AG09309 (cell line): ENCODE measurements at regions not wholly inside any gene's neighbourhood (a gene's known extent, or its start where the extent isn't known, plus 50 kb on each side); places are given as distances from the start of the nearest gene placed in this dataset.

ENCODE experiments used
- DNase-seq: peaks from one replicate; pipeline ENCODE4 v3.0.0-alpha.2; 2010; ENCODE audit warnings: low read depth
- H3K4me3 ChIP-seq: 2 replicates; pipeline ENCODE4 v1.5.1; 2011; ENCODE audit warnings: mild to moderate bottlenecking, low read depth, low read length, moderate library complexity; ENCODE audit not compliant: control insufficient read depth
- TF ChIP-seq, protein P1 (sequence below): IDR thresholded peaks from 2 replicates; pipeline ENCODE4 v1.5.1; 2011; ENCODE audit warnings: mild to moderate bottlenecking, low read depth, low read length, inconsistent platforms; ENCODE audit not compliant: insufficient read depth, control insufficient read depth; ENCODE audit errors: missing control alignments

DNA sequence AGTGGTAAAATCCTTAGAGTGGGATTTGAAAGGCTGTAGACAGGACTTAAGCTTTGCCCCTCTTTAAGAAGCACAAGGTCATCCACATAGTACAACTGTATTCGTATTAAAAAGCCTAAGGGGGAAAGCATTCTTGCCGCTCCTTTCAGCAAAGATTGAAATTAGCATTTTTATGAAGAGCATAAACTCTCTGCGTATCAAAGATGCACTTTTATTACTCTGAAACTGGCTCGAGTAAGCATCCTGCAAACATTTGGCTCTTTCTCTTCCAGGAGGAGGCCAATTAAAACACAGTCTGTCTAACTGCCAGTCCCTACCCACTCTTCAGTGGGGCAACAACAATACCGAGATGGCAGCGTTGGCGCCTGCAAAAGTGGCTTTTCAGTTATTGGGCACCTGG, 192.5 kb upstream of the TPRG1 start:
- TF ChIP-seq, protein P1, sequence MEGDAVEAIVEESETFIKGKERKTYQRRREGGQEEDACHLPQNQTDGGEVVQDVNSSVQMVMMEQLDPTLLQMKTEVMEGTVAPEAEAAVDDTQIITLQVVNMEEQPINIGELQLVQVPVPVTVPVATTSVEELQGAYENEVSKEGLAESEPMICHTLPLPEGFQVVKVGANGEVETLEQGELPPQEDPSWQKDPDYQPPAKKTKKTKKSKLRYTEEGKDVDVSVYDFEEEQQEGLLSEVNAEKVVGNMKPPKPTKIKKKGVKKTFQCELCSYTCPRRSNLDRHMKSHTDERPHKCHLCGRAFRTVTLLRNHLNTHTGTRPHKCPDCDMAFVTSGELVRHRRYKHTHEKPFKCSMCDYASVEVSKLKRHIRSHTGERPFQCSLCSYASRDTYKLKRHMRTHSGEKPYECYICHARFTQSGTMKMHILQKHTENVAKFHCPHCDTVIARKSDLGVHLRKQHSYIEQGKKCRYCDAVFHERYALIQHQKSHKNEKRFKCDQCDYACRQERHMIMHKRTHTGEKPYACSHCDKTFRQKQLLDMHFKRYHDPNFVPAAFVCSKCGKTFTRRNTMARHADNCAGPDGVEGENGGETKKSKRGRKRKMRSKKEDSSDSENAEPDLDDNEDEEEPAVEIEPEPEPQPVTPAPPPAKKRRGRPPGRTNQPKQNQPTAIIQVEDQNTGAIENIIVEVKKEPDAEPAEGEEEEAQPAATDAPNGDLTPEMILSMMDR: no peak
- no peak for DNase-seq
- no peak overlapping the region for H3K4me3 ChIP-seq

DNA sequence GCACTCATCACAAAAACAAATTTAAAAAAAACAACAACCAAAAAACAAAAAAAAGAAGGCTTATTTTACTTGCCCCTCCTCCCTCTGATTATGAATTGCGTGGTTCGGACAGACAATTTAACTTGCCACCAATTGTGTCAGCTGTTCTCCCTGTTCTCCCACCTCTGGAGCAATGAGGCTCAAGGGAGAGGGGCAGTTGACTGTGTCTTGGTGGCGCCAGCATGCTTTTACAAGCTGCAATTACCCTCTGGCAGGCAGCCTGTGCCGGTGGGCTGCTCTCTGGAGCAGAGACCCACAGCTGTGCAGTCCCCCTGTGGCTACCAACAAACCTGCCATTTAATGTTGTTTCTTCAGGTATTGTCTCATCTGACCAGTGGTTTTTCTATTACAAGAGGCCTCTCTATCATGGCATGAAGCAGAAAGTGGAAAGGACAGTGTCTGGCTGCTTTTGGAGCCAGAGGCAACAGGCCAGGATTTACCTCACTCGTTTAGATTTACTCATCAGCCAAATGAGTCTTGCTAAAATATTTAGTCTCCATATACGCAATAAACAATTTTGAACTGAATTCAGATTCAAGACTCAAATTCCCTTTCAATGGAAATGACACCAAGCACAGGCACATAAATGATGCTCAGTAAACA, 192.0 kb upstream of the TPRG1 start:
- no peak for DNase-seq
- TF ChIP-seq, protein P1: no peak
- no peak overlapping the region for H3K4me3 ChIP-seq

DNA sequence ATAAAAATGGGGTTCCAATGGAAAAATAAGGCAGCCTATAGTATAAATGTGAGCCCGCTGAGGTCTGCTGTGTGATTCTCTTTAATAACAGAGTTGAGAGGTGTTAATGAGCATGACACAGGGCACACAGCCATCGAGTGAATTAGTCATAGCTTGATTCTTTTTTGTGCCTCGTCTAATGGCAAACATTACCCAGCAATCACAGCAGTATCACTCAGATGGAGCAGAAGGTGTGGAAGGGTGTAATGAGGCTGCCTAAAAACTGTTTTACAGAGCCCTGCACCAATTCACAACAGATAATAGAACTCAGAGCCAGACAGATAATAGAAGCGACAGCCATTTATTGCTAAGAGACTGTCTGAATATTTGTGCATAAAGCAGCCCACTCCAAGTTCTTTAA, 178.6 kb upstream of the TPRG1 start:
- no peak for DNase-seq
- TF ChIP-seq, protein P1: no peak
- no peak overlapping the region for H3K4me3 ChIP-seq

DNA sequence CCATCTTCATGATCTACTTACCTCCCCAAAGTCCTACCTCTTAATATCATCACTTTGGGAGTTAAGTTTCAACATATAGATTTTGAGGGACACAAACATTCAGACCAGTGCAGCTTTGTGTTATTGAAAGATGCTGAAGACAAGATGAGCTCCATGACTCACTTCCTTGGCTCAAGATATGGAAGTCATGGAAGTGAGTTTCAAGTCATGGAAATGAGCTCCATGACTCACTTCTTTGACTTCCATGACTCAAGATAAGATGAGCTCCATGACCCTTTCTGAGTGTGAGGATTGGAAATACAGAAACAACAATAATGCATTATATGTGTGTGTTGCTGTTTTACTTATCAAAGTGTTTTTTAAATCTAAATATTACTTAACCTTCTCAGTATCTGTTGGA, 170.2 kb upstream of the TPRG1 start:
- no peak overlapping the region for H3K4me3 ChIP-seq
- DNase-seq: peak; percentile 27
- TF ChIP-seq, protein P1: no peak

DNA sequence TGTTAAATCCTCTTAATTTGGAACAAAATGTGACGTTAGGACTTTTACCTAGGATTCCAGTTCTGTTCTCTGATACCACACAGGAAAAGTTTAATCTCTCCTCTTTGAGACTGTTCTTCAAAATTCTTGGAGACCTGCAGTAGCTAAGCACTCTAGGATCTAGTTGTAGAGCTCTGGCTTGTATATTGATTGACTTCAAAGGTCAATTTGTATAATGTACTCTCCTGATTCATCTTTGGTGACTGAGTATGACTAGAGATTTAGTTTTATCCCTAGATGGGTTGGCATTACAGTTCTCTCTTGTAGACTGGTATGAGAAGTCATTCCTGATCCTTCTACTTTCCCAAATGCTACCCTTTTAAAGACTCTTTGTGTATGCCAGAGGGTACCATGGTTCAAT, 168.4 kb upstream of the TPRG1 start:
- DNase-seq: no peak
- no peak overlapping the region for H3K4me3 ChIP-seq
- TF ChIP-seq, protein P1: no peak

DNA sequence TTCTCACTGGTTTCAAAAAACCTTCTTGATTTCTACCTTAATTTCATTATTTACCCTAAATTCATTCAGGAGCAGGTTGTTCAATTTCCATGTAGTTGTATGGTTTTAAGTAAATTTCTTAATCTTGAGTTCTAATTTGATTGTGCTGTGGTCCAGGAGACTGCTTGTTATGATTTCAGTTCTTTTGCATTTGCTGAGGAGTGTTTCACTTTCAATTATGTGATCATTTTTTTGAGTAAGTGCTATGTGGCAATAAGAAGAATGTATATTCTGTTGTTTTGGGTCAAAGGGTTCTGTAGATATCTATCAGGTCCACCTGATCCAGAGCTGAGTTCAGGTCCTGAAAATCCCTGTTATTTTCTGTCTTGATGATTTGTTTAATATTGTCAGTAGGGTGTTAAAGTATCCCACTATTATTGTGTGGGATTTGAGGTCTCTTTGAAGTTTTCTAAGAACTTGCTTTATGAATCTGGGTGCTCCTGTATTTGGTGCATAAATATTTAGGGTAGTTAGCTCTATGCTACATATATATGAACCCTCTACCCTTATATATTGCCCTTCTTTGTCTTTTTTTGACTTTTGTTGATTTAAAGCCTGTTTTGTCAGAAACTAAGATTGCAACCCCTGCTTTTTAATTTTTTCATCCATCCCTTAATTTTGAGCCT, 158.4 kb upstream of the TPRG1 start:
- H3K4me3 ChIP-seq: no peak overlapping the region
- no peak for DNase-seq
- TF ChIP-seq, protein P1: no peak
